Endothelial cell of umbilical vein (primary cell): ENCODE measurements at regions not wholly inside any gene's neighbourhood (a gene's known extent, or its start where the extent isn't known, plus 50 kb on each side); places are given as distances from the start of the nearest gene placed in this dataset.

ENCODE experiments used
- BruUV-seq: library from RNA; stranded (reverse); fragments of 400-500 nt; replicated peaks from 2 replicates; lab custom pipeline; 2021; lab: Mats Ljungman, UMichigan
- CTCF ChIA-PET: fragments of 300-600, 350-600 bp; sonication (Branson Sonifier 250); formaldehyde crosslinking; loops from one replicate; lab custom pipeline; 2021; ENCODE audit warnings: antibody characterized with exemption, inconsistent platforms; lab: Charles Lee
- POLR2A ChIA-PET: fragments of 300-600, 350-600 bp; sonication (Branson Sonifier 250); formaldehyde crosslinking; loops from one replicate; lab custom pipeline; 2021; ENCODE audit warnings: antibody characterized with exemption, inconsistent platforms; lab: Charles Lee
- DNase-seq: peaks from one replicate; pipeline ENCODE4 v3.0.0-alpha.2; 2011; ENCODE audit warnings: low read depth, low spot score
- FAIRE-seq: peaks from 2 replicates; lab custom pipeline; 2011; peaks lifted over from hg19 to GRCh38; lab: Jason Lieb, UNC
- H2AFZ ChIP-seq: 2 replicates; pipeline ENCODE4 v1.6.0; 2012; ENCODE audit warnings: low read depth, low read length, control low read depth, inconsistent platforms
- H3K27ac ChIP-seq: 2 replicates; pipeline ENCODE4 v1.5.1; 2011; ENCODE audit warnings: low read depth, mild to moderate bottlenecking, control low read depth, low read length, moderate library complexity; ENCODE audit not compliant: insufficient read depth
- H3K27me3 ChIP-seq, 2 experiments: 2 replicates each; pipeline versions ENCODE4 v1.6.0 to v1.6.1; 2011; ENCODE audit warnings: low read length in 2 of 2, mixed read lengths in 1 of 2; ENCODE audit not compliant: control insufficient read depth in 2 of 2, insufficient read depth in 2 of 2
- H3K36me3 ChIP-seq, 2 experiments: 2 replicates in 1 of 2; 3 replicates in 1 of 2; pipeline ENCODE4 v1.5.1; 2011; ENCODE audit warnings: low read length in 2 of 2, mild to moderate bottlenecking in 1 of 2, moderate library complexity in 1 of 2; ENCODE audit not compliant: control insufficient read depth in 2 of 2, insufficient read depth in 2 of 2; ENCODE audit errors: extremely low read depth in 1 of 2
- H3K4me1 ChIP-seq: 3 replicates; pipeline ENCODE4 v1.5.1; 2011; ENCODE audit warnings: mild to moderate bottlenecking, low read length; ENCODE audit not compliant: control insufficient read depth, insufficient read depth; ENCODE audit errors: extremely low read depth
- H3K4me2 ChIP-seq: 2 replicates; pipeline ENCODE4 v1.6.1; 2011; ENCODE audit warnings: low read length, control low read depth, mixed read lengths; ENCODE audit not compliant: insufficient read depth
- H3K4me3 ChIP-seq, 3 experiments: fragments of 200-600 bp in 1 of 3; sonication (generic), shearing (Covaris generic) in 1 of 3; replicated peaks in 1 of 3; 2 replicates each; pipeline ENCODE4 v1.5.1; 2011 to 2016; ENCODE audit warnings: control low read depth in 3 of 3, low read length in 3 of 3, mild to moderate bottlenecking in 2 of 3, inconsistent platforms in 1 of 3, low read depth in 1 of 3, moderate library complexity in 1 of 3; ENCODE audit not compliant: insufficient read depth in 1 of 3
- H3K79me2 ChIP-seq: 2 replicates; pipeline ENCODE4 v1.6.0; 2012; ENCODE audit warnings: low read length, inconsistent platforms; ENCODE audit not compliant: control insufficient read depth, insufficient read depth
- H3K9ac ChIP-seq: replicated peaks from 2 replicates; pipeline ENCODE3; 2011; ENCODE audit warnings: low read length, control low read depth; ENCODE audit not compliant: insufficient read depth; ENCODE audit errors: extremely low read depth
- H3K9me1 ChIP-seq: replicated peaks from 3 replicates; pipeline ENCODE4 v1.6.0; 2011; ENCODE audit warnings: mild to moderate bottlenecking, low read length; ENCODE audit not compliant: control insufficient read depth, insufficient read depth; ENCODE audit errors: extremely low read depth
- H3K9me3 ChIP-seq: replicated peaks from 2 replicates; pipeline ENCODE4 v1.5.1; 2012; ENCODE audit warnings: low read length, inconsistent platforms; ENCODE audit not compliant: control insufficient read depth, insufficient read depth
- H4K20me1 ChIP-seq: replicated peaks from 2 replicates; pipeline ENCODE3; 2011; ENCODE audit warnings: mild to moderate bottlenecking, low read length; ENCODE audit not compliant: control insufficient read depth, insufficient read depth; ENCODE audit errors: extremely low read depth
- CTCF ChIP-seq, 2 donors: IDR thresholded peaks; 1 replicate in 1 of 2; 2 replicates in 1 of 2; pipeline ENCODE4 v1.5.1; 2011; ENCODE audit warnings: low read length in 2 of 2, mild to moderate bottlenecking in 2 of 2, moderate library complexity in 2 of 2, control low read depth in 1 of 2, inconsistent platforms in 1 of 2, low read depth in 1 of 2; ENCODE audit not compliant: insufficient read depth in 1 of 2; ENCODE audit errors: extremely low read depth in 1 of 2
- FOS ChIP-seq: IDR thresholded peaks from 2 replicates; pipeline ENCODE4 v1.6.1; 2011; ENCODE audit warnings: mild to moderate bottlenecking, low read length, moderate library complexity, borderline replicate concordance; ENCODE audit not compliant: insufficient read depth
- JUN ChIP-seq: IDR thresholded peaks from 2 replicates; pipeline ENCODE4 v1.6.1; 2011; ENCODE audit warnings: borderline replicate concordance, low read depth; ENCODE audit not compliant: insufficient read length, insufficient read depth
- MAX ChIP-seq: IDR thresholded peaks from 2 replicates; pipeline ENCODE4 v1.6.1; 2011; ENCODE audit not compliant: insufficient read depth, insufficient read length
- MYC ChIP-seq: IDR thresholded peaks from one replicate; pipeline ENCODE4 v1.6.1; 2011; ENCODE audit warnings: mild to moderate bottlenecking, low read depth, low read length
- POLR2AphosphoS5 ChIP-seq: IDR thresholded peaks from 2 replicates; pipeline ENCODE4 v1.6.1; 2012; ENCODE audit warnings: low read depth, mild to moderate bottlenecking, control low read depth, low read length, moderate library complexity; ENCODE audit not compliant: insufficient read depth
- dilution Hi-C: fragments of 300-500 bp; cut with MboI; formaldehyde crosslinking; loops from one replicate; pipeline ENCODE4 v1.15.0; 2019; ENCODE audit warnings: low sequenced_read_pairs; ENCODE audit not compliant: extremely low pct_ligation_motif_present
- intact Hi-C: fragments of 100-400 bp; cut with micrococcal nuclease; formaldehyde crosslinking; loops from one replicate; pipeline ENCODE4 v1.10.0; 2022

- no peaks in the 10 kb centered on the region for H4K20me1 ChIP-seq
- no peak overlapping the region for H3K4me2 ChIP-seq
- H3K4me1 ChIP-seq = peaks cover 23% of the 10 kb centered on the region
- no peak overlapping the region for H3K4me3 ChIP-seq
- ChIA-PET CTCF (no interaction called here), POLR2A (no interaction called here)
- no peak for DNase-seq
- no peak overlapping the region for H3K27ac ChIP-seq
- intact Hi-C loops (no loop called here), dilution Hi-C loops (no loop called here)
- TF ChIP-seq MYC = no peak
- no peak for TF ChIP-seq FOS
- no peak for TF ChIP-seq POLR2AphosphoS5
- TF ChIP-seq JUN = no peak
- no peak for TF ChIP-seq MAX
- H3K36me3 ChIP-seq = no peaks in the 10 kb centered on the region
- peaks cover 0 to 4% of the 10 kb centered on the region in 2 experiments for H3K27me3 ChIP-seq
- H2AFZ ChIP-seq = no peak overlapping the region
- H3K9me1 ChIP-seq = peaks cover 2% of the 10 kb centered on the region
- BruUV-seq = no TSS peak
- no peaks in the 10 kb centered on the region for H3K79me2 ChIP-seq
- no peaks in the 10 kb centered on the region for H3K9me3 ChIP-seq
- FAIRE-seq = no peak
- H3K9ac ChIP-seq = no peak overlapping the region
These were observed 51.6 kb upstream of the FHIP2A start for GRCh38 chr10:114770009-114770408.

GRCh38 chr10:114771157-114771556 lies 50.4 kb upstream of the FHIP2A start:
- Histone ChIP-seq H3K4me1 (peaks cover 23% of the 10 kb centered on the region), H3K4me2 (no peak overlapping the region), H3K79me2 (no peaks in the 10 kb centered on the region), H3K27ac (no peak overlapping the region), H2AFZ (no peak overlapping the region), H3K27me3 (peaks cover 0 to 4% of the 10 kb centered on the region in 2 experiments), H3K36me3 (no peaks in the 10 kb centered on the region), H3K9me3 (no peaks in the 10 kb centered on the region), H4K20me1 (no peaks in the 10 kb centered on the region), H3K9me1 (peaks cover 2% of the 10 kb centered on the region), H3K9ac (no peak overlapping the region), H3K4me3 (no peak overlapping the region)
- DNase-seq (no peak), FAIRE-seq (no peak)
- TF ChIP-seq CTCF (IDR thresholded peaks at IDR 0.05; ENCODE audit: extremely low read depth in 1 of 2, insufficient read depth in 1 of 2, low read depth in 1 of 2, low read length in 2 of 2) (no peak), MAX (no peak)
- POLR2A ChIA-PET = no interaction called here
- CTCF ChIA-PET = interaction anchor here (0.7 to 1.2 kb wide), 2 partner anchors 67 to 300 kb away, joined by 3 read pairs; no protein-coding TSS in a partner anchor
- intact Hi-C loops = no loop called here
- BruUV-seq = no TSS peak
- dilution Hi-C loops = no loop called here
